Immature natural killer cell (primary cell): ENCODE measurements at regions not wholly inside any gene's neighbourhood (a gene's known extent, or its start where the extent isn't known, plus 50 kb on each side); places are given as distances from the start of the nearest gene placed in this dataset.

Experiments
- DNase-seq, 3 donors: peaks; one replicate each; pipeline ENCODE4 v3.0.0; 2022; ENCODE audit warnings: mixed read lengths in 1 of 3
- H3K27ac Mint-ChIP-seq, 6 donors: one replicate each; pipeline ENCODE4 v1.8.0; 2020; ENCODE audit warnings: mixed read lengths in 6 of 6, mild to moderate bottlenecking in 5 of 6, inconsistent platforms in 4 of 6, moderate library complexity in 3 of 6
- H3K27me3 Mint-ChIP-seq, 3 donors: one replicate each; pipeline ENCODE4 v1.8.0; 2020 to 2021; ENCODE audit warnings: low read depth in 3 of 3, mild to moderate bottlenecking in 3 of 3, mixed read lengths in 3 of 3, moderate library complexity in 3 of 3, inconsistent platforms in 1 of 3
- H3K36me3 Mint-ChIP-seq, 3 donors: one replicate each; pipeline ENCODE4 v1.8.0; 2020; ENCODE audit warnings: mixed read lengths in 3 of 3, inconsistent platforms in 2 of 3, mild to moderate bottlenecking in 2 of 3
- H3K4me1 Mint-ChIP-seq, 2 donors: one replicate each; pipeline ENCODE4 v1.8.0; 2020; ENCODE audit warnings: inconsistent platforms in 2 of 2, mild to moderate bottlenecking in 2 of 2, mixed read lengths in 2 of 2, moderate library complexity in 1 of 2
- H3K4me3 Mint-ChIP-seq, 5 donors: one replicate each; pipeline ENCODE4 v1.8.0; 2020; ENCODE audit warnings: mild to moderate bottlenecking in 5 of 5, mixed read lengths in 5 of 5, inconsistent platforms in 3 of 5, moderate library complexity in 3 of 5
- H3K9me3 Mint-ChIP-seq, 6 donors: one replicate each; pipeline ENCODE4 v1.8.0; 2020; ENCODE audit warnings: mild to moderate bottlenecking in 6 of 6, mixed read lengths in 6 of 6, inconsistent platforms in 4 of 6, moderate library complexity in 3 of 6

DNA sequence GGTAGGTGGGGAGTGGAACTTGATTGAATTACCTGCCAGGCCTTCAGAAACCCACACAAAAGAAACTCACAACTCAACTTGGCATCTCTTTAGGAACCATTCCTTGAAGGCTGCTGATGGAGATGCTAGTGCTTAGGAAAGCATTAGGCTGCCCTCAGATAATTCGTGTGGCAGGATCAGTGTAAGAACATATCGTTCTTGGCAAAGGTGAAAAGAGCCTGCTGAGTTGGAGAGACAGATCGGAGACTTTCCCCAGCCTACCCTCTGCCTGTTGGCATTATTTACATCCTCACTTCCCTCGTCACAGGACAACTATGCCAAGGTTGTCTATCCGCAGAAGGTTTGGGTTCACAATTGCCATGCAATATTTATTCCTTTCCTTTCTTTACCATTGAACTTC lies 120.0 kb upstream of the HS3ST3A1 start:
- Mint-ChIP-seq H3K9me3 (peaks cover 0 to 4% (median 0%) of the 10 kb centered on the region in 6 donors), H3K36me3 (no peaks in the 10 kb centered on the region), H3K27me3 (peaks cover 2 to 8% (median 4%) of the 10 kb centered on the region in 3 donors), H3K27ac (no peak overlapping the region), H3K4me3 (no peak overlapping the region), H3K4me1 (no peaks in the 10 kb centered on the region)
- DNase-seq = no peak

DNA sequence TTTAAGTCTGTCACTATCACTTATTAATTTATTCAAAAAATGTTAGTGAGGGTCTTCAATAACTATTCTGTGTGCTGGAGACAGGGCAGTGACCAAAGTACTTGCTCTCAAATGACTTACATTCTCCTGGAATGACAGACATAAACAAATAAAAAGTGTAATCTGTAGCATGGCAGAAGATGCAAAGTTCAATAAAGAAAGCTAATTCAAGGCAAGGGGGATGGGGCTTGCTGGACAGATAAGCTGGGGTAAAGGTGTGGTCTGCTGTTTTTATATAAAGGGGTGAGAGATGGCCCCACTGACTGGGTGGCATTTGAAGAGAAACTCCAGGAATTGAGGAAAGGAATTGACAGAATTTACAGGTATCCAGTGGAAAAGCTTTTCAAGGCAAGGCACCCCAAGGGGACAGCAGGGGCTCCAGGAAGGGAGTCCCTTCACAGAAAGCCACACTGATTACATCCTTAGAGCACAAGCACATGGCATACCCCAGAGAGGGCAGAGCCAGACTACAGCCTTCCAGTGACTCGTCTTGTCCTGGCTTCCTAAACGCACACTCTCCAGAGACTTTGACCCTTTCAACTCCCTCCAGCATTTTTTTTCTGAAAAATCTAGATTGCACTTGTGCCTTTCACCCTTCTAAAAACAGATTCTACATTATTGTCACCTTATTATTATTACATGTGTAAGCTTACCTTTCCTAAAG lies 123.7 kb upstream of the HS3ST3A1 start:
- H3K27ac Mint-ChIP-seq = no peak overlapping the region
- no peaks in the 10 kb centered on the region for H3K4me1 Mint-ChIP-seq
- no peak overlapping the region for H3K4me3 Mint-ChIP-seq
- peaks cover 2 to 15% (median 5%) of the 10 kb centered on the region in 3 donors for H3K27me3 Mint-ChIP-seq
- H3K36me3 Mint-ChIP-seq = no peaks in the 10 kb centered on the region
- peaks cover 0 to 4% (median 0%) of the 10 kb centered on the region in 6 donors for H3K9me3 Mint-ChIP-seq
- DNase-seq = no peak

DNA sequence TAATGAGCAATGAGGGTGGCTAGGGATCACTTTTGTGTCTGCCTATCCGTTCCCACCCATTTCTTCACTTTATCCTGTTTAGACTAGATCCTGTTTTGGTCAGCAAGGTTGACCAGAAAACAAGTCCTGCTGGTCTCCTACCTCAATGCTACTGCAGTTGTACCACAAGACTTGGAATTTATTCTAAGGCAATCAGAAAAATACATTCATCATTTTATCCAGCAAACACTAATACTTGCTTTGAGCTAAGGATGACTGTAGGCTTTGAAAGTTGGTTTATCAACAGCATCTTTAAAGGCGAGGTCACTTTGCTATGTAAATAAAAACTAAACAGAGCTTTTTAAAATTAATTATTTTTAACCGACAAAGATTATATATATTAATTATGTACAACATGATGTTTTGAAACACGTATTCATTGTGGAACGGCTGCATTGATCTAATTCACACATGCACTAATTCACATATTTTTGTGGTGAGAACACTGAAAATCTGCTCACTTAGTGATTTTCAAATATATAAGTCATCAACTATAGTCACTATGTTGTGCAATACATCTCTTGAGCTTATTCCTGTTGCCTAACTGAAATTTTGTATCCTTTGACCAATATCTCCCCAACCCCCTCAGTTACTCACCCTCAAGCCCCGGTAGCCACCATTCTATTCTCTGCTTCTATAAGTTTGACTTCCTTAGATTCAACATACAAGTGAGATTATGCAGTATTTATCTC lies 125.9 kb upstream of the HS3ST3A1 start:
- Mint-ChIP-seq H3K4me3 (no peak overlapping the region), H3K27ac (no peak overlapping the region), H3K36me3 (no peaks in the 10 kb centered on the region), H3K4me1 (no peaks in the 10 kb centered on the region), H3K27me3 (peaks cover 0 to 16% (median 8%) of the 10 kb centered on the region in 3 donors), H3K9me3 (peaks cover 0 to 4% (median 0%) of the 10 kb centered on the region in 6 donors)
- no peak for DNase-seq

DNA sequence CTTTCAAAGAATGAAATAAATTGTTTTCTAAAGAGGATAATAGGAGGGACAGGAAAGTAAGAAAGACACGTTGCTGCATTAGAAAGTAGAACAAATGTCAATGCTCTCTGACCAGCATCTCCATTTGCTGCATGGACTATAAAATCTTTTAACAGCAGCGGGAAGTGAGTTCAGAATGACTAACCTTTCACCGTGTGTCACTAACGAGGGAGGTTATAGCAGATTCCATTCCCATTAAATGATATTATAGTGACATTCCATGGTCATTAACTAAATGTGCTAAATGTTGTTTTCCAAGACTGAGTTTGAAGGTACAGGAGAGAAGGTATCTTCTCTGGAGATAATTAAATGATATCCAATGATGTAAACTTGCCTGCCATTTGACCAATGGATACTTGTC lies 127.1 kb upstream of the HS3ST3A1 start:
- Mint-ChIP-seq H3K27me3 (peaks cover 0 to 16% (median 8%) of the 10 kb centered on the region in 3 donors), H3K36me3 (no peaks in the 10 kb centered on the region), H3K9me3 (peaks cover 0 to 4% (median 0%) of the 10 kb centered on the region in 6 donors), H3K4me1 (no peaks in the 10 kb centered on the region), H3K27ac (no peak overlapping the region), H3K4me3 (no peak overlapping the region)
- DNase-seq = no peak

DNA sequence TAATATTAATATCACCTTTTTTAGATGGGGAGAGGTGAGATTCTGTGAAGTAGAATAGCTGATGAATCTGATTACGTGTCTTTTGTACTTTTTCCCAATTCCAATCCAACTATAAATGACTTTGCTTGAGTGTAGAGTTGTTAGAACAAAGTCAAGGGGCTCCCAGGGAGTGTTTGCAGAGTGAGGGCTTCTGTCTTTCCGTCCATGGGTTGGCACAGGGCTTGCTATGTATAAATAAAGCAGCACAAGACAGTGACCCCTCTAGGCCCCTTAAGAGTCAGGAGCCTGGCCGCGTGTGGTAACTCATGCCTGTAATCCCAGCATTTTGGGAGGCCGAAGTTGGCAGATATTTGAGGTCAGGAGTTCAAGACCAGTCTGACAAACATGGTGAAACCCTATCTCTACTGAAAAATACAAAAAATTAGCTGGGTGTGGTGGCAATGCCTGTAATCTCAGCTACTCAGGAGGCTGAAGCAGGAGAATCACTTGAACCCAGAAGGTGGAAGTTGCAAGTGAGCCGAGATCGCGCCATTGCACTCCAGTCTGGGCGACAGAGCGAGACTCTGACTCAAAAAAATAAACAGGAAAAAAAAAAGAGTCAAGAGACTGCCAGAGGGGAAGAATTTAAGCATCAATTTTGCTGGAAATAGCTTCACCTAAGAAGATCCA lies 127.9 kb upstream of the HS3ST3A1 start:
- no peak overlapping the region for H3K27ac Mint-ChIP-seq
- H3K4me3 Mint-ChIP-seq = no peak overlapping the region
- no peak for DNase-seq
- H3K27me3 Mint-ChIP-seq = peaks cover 0 to 16% (median 8%) of the 10 kb centered on the region in 3 donors
- no peaks in the 10 kb centered on the region for H3K4me1 Mint-ChIP-seq
- H3K36me3 Mint-ChIP-seq = no peaks in the 10 kb centered on the region
- H3K9me3 Mint-ChIP-seq = peaks cover 0 to 4% (median 0%) of the 10 kb centered on the region in 6 donors

DNA sequence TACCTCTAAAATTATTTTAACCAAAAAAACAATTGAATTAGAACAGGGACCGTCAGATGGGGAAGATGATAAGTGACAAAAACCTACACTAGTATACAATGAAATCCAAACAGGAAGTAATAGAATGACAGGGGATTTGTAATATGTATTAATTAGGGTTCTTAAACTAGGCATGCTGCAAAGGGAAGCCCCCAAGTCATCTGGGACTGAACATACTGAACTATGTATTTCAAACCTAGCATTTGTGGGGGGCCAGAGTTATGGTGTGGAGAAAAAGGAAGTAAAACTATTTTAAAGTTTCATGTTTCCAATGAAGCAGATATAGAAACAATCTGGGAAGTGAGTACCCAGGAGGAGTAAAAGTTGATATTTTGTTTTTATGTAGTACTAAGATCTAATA lies 133.2 kb upstream of the HS3ST3A1 start:
- Mint-ChIP-seq H3K4me1 (no peaks in the 10 kb centered on the region), H3K27me3 (peaks cover 0 to 2% (median 2%) of the 10 kb centered on the region in 3 donors), H3K4me3 (no peak overlapping the region), H3K36me3 (no peaks in the 10 kb centered on the region), H3K27ac (no peak overlapping the region), H3K9me3 (peaks cover 0 to 2% (median 0%) of the 10 kb centered on the region in 6 donors)
- DNase-seq = no peak

DNA sequence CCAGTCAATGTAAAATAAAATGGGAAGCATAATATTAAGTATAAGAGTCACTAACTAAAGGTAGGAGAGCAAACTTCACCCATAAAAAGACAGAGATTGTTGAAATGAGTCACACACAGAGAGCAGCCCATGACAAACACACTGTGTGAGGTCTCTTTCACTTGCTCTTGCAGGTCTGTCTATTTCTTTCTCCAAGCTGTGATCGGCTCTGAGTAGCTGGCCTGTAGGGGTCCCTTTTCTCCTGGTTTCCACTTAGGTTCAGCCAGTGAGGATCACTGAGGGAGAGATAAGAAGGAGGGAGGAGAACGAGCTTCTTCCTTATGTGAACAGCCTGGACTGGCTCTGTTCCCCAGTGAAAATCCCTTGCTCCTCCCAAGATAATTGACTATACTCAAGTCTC lies 133.7 kb upstream of the HS3ST3A1 start:
- no peak for DNase-seq
- H3K27ac Mint-ChIP-seq = no peak overlapping the region
- peaks cover 0 to 2% (median 0%) of the 10 kb centered on the region in 6 donors for H3K9me3 Mint-ChIP-seq
- H3K36me3 Mint-ChIP-seq = no peaks in the 10 kb centered on the region
- no peak overlapping the region for H3K4me3 Mint-ChIP-seq
- no peaks in the 10 kb centered on the region for H3K4me1 Mint-ChIP-seq
- H3K27me3 Mint-ChIP-seq = peaks cover 0 to 2% (median 2%) of the 10 kb centered on the region in 3 donors

DNA sequence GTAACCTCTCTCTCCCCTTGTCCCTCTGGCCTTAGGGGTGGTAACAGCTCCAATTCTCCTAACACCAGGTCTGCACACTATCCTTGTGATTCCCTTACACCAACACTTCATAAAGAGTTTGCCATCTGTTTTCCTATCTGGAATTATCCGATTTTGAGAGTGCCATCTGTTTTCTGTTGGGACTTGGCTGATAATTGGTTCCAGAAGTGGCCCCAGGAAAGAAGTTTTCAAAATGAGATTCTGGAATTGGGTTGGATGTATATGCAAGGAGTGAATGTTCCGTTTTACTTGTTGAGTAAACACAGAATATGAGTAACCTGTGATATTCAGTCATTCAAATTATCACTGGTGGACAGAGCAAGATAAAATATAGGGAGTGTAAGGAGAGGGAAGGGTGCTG lies 134.1 kb upstream of the HS3ST3A1 start:
- Mint-ChIP-seq H3K4me3 (no peak overlapping the region), H3K27me3 (peaks cover 0 to 2% (median 0%) of the 10 kb centered on the region in 3 donors), H3K9me3 (peaks cover 0 to 2% (median 0%) of the 10 kb centered on the region in 6 donors), H3K27ac (no peak overlapping the region), H3K36me3 (no peaks in the 10 kb centered on the region), H3K4me1 (no peaks in the 10 kb centered on the region)
- no peak for DNase-seq

DNA sequence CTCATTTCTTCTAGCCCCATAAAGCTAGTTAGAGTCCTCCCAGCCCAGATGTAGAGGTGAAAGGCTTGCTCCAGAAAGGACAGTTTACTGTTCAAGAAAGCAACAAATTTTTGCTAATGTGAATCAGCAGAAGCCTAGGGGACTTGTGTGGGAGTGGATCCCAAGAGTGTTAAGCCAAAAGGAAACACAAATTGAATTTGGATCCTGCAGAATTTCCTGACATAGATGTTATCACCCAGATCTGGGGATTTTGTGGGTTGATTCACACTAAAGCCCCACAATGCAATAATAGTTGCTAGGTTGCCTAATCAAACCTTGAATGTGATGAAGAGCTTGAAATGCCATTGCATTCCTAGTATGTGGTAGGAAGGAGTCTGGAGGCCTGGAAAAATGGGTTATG lies 135.2 kb upstream of the HS3ST3A1 start:
- no peaks in the 10 kb centered on the region for H3K4me1 Mint-ChIP-seq
- H3K27ac Mint-ChIP-seq = no peak overlapping the region
- H3K27me3 Mint-ChIP-seq = peaks cover 0 to 2% (median 0%) of the 10 kb centered on the region in 3 donors
- DNase-seq = no peak
- no peaks in the 10 kb centered on the region for H3K36me3 Mint-ChIP-seq
- peaks cover 0 to 2% (median 0%) of the 10 kb centered on the region in 6 donors for H3K9me3 Mint-ChIP-seq
- no peak overlapping the region for H3K4me3 Mint-ChIP-seq

DNA sequence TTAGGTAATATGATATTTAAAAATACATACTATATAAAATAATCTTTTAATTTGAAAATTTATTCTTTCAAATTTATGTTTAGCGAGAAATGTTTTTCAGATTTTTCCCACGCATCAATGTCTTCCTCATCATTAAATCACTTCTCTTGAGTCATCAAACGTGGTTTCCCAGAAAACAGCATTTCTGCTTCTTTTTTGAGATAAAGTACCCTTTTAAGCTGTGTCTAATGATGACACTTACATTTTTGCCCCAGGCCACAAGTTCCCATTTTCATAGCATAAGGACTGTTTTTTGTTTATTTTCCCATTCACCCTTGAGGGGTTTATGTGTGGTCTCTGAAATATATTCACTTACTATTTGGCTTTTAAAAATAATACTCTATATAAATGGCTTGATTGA lies 139.0 kb upstream of the HS3ST3A1 start:
- H3K36me3 Mint-ChIP-seq = no peaks in the 10 kb centered on the region

DNA sequence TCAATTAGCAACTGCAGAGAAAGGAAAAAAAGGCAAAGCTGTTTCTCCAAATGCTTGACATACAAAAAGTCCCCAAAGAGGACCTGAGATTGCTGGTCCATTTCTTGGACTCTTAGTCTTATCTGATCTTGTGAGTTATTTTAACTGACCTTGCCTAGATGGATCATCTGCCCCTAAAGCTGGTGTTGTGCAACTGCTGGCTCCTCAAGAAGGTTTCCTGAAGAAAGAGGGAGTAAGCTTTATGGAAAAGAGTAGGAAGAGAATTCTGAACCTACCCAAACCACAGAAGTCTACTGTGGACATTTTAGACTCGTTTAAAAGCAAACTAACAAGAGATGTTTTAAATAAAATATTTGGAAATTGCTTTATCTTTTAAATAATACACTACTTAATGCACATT lies 140.0 kb upstream of the HS3ST3A1 start:
- no peak overlapping the region for H3K4me3 Mint-ChIP-seq
- DNase-seq = no peak
- H3K27me3 Mint-ChIP-seq = peaks cover 1 to 9% (median 2%) of the 10 kb centered on the region in 3 donors
- no peaks in the 10 kb centered on the region for H3K36me3 Mint-ChIP-seq
- H3K27ac Mint-ChIP-seq = no peak overlapping the region
- no peaks in the 10 kb centered on the region for H3K4me1 Mint-ChIP-seq
- peaks cover 0 to 2% (median 0%) of the 10 kb centered on the region in 6 donors for H3K9me3 Mint-ChIP-seq

More for the DNA sequence above, 139.0 kb upstream of the HS3ST3A1 start:
- no peak overlapping the region for H3K4me3 Mint-ChIP-seq
- no peaks in the 10 kb centered on the region for H3K4me1 Mint-ChIP-seq
- DNase-seq = no peak
- peaks cover 1 to 9% (median 2%) of the 10 kb centered on the region in 3 donors for H3K27me3 Mint-ChIP-seq
- H3K27ac Mint-ChIP-seq = no peak overlapping the region
- peaks cover 0 to 2% (median 0%) of the 10 kb centered on the region in 6 donors for H3K9me3 Mint-ChIP-seq

DNA sequence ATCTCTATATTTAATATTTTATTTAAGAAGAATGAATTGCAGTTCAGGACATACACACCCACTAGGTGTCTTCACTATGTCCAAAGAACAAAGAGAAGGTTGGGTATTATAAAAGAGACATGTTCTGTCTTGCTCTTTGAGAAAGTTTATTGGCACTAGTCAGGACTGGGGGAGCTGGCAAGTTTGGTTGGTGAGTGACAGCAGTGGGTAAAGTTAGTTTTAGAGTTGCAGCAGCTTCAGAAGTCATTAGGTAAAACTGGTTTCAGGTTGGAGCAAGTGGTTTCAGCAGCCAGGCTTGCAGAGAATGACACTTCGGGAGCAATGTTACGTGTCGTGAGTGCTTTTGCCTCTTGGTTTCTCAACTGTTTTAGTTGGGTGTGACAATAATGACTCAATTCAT lies 142.2 kb upstream of the HS3ST3A1 start:
- Mint-ChIP-seq H3K9me3 (no peaks in the 10 kb centered on the region), H3K27ac (no peak overlapping the region), H3K4me1 (no peaks in the 10 kb centered on the region), H3K4me3 (no peak overlapping the region), H3K27me3 (peaks cover 3 to 9% (median 5%) of the 10 kb centered on the region in 3 donors), H3K36me3 (no peaks in the 10 kb centered on the region)
- DNase-seq = no peak

DNA sequence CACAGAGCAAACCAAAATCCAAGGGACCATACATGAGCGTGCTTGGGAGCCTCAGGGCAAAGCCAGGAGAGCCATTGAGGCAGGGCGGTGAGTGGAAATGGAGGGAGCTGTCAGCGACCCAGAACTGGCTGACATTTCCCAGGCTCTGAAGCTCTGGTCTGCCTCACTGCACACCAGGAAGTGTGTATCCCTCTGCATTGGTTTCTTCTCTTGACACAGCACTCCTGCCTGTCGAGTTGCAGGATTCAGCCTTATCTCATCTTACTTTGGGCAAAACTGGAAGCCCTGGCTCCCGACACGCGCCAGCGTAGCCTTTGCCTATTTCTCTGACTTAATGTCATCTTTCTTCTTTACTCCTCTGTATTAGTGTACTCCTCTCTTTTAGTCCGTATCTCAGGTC lies 144.7 kb upstream of the HS3ST3A1 start:
- Mint-ChIP-seq H3K4me1 (no peaks in the 10 kb centered on the region), H3K9me3 (no peaks in the 10 kb centered on the region), H3K27me3 (peaks cover 5 to 9% (median 7%) of the 10 kb centered on the region in 3 donors), H3K36me3 (no peaks in the 10 kb centered on the region), H3K4me3 (no peak overlapping the region), H3K27ac (no peak overlapping the region)
- DNase-seq = no peak
